ENCODE measurements at regions not wholly inside any gene's neighbourhood (a gene's known extent, or its start where the extent isn't known, plus 50 kb on each side); places are given as distances from the start of the nearest gene placed in this dataset.
"Not testable (repeated sequence)": the region's sequence is repeated elsewhere in the genome, so short reads cannot be mapped to it uniquely, and the experiment has no call there.

DNA sequence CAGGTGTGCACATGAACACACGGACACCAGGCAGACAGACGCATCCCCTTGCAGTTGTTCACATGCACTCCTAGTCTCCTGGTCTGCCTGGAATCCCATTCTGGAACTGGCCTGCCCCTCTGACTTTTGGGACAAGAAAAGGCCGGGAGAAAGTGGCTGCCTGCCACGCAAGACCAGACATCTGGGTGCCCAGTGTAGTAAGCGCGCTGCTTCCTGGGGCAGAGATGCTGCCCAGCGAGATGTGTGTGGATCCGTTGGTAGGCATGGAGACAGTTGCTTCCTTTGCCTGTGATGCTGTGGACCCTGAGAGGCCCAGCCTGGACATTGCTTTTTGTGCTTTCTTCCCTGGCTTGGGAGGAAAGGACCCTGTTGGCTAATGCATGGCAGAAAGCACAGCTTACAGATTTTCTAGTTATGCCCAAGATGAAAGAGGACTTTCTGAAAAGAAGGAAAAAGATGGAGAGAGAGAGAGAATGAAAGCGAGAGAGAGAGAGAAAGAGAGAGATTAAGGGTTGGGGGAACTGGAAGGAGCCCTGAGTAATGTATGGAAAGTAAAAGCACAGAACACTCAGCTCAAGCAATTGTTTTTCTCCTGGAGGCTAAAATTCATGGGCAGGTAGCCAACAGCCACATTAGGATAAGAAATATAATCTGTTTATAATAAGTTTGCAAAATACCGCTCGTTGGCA lies 235.3 kb downstream of the BCL2L11 start:
- TF ChIP-seq, protein P1, sequence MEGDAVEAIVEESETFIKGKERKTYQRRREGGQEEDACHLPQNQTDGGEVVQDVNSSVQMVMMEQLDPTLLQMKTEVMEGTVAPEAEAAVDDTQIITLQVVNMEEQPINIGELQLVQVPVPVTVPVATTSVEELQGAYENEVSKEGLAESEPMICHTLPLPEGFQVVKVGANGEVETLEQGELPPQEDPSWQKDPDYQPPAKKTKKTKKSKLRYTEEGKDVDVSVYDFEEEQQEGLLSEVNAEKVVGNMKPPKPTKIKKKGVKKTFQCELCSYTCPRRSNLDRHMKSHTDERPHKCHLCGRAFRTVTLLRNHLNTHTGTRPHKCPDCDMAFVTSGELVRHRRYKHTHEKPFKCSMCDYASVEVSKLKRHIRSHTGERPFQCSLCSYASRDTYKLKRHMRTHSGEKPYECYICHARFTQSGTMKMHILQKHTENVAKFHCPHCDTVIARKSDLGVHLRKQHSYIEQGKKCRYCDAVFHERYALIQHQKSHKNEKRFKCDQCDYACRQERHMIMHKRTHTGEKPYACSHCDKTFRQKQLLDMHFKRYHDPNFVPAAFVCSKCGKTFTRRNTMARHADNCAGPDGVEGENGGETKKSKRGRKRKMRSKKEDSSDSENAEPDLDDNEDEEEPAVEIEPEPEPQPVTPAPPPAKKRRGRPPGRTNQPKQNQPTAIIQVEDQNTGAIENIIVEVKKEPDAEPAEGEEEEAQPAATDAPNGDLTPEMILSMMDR (IDR thresholded peaks at IDR 0.05), result not testable (repeated sequence)
- TF ChIP-seq POLR2A (IDR thresholded peaks at IDR 0.05), result not testable (repeated sequence)

All from esophagus squamous epithelium (tissue), 4 donors.